ENCODE measurements at regions not wholly inside any gene's neighbourhood (a gene's known extent, or its start where the extent isn't known, plus 50 kb on each side); places are given as distances from the start of the nearest gene placed in this dataset.

- H3K36me3 ChIP-seq: no peaks in the 10 kb centered on the region
- H3K4me3 ChIP-seq: no peak overlapping the region
- DNase-seq (ENCODE audit: low spot score): no peak
- no peak for ATAC-seq (ENCODE audit: insufficient number of reproducible peaks, low FRiP score, low read depth)
- no peaks in the 10 kb centered on the region for H3K27me3 ChIP-seq (replicated peaks; ENCODE audit: insufficient read depth)
- H3K9me3 ChIP-seq: no peaks in the 10 kb centered on the region
- H3K27ac ChIP-seq: no peak overlapping the region
- no peaks in the 10 kb centered on the region for H3K4me1 ChIP-seq (ENCODE audit: control insufficient read depth in 1 of 2, low read depth in 2 of 2)
- no peak for TF ChIP-seq CTCF (IDR thresholded peaks at IDR 0.05)
These were observed 255.3 kb downstream of the BCL11A start for GRCh38 chr2:60298006-60298696.

GRCh38 chr2:60297296-60298005, 256.0 kb downstream of the BCL11A start:
- Histone ChIP-seq H3K36me3 (no peaks in the 10 kb centered on the region), H3K4me3 (no peak overlapping the region), H3K27me3 (replicated peaks; ENCODE audit: insufficient read depth) (no peaks in the 10 kb centered on the region), H3K9me3 (no peaks in the 10 kb centered on the region), H3K27ac (no peak overlapping the region), H3K4me1 (ENCODE audit: control insufficient read depth in 1 of 2, low read depth in 2 of 2) (no peaks in the 10 kb centered on the region)
- ATAC-seq (ENCODE audit: insufficient number of reproducible peaks, low FRiP score, low read depth): no peak
- no peak for DNase-seq (ENCODE audit: low spot score)
- no peak for TF ChIP-seq CTCF (IDR thresholded peaks at IDR 0.05)

- H3K36me3 ChIP-seq: no peaks in the 10 kb centered on the region
- no peak overlapping the region for H3K4me3 ChIP-seq
- no peaks in the 10 kb centered on the region for H3K27me3 ChIP-seq (replicated peaks; ENCODE audit: insufficient read depth)
- ATAC-seq (ENCODE audit: insufficient number of reproducible peaks, low FRiP score, low read depth): no peak
- no peaks in the 10 kb centered on the region for H3K4me1 ChIP-seq (ENCODE audit: control insufficient read depth in 1 of 2, low read depth in 2 of 2)
- TF ChIP-seq CTCF (IDR thresholded peaks at IDR 0.05): no peak
- no peak for DNase-seq (ENCODE audit: low spot score)
- H3K9me3 ChIP-seq: no peaks in the 10 kb centered on the region
- H3K27ac ChIP-seq: no peak overlapping the region
These were observed 257.1 kb downstream of the BCL11A start for GRCh38 chr2:60296219-60296955.

- no peak for ATAC-seq (ENCODE audit: insufficient number of reproducible peaks, low FRiP score, low read depth)
- Histone ChIP-seq H3K27ac (no peak overlapping the region), H3K27me3 (replicated peaks; ENCODE audit: insufficient read depth) (no peaks in the 10 kb centered on the region), H3K36me3 (no peaks in the 10 kb centered on the region), H3K4me3 (no peak overlapping the region), H3K4me1 (ENCODE audit: control insufficient read depth in 1 of 2, low read depth in 2 of 2) (no peaks in the 10 kb centered on the region), H3K9me3 (no peaks in the 10 kb centered on the region)
- no peak for TF ChIP-seq CTCF (IDR thresholded peaks at IDR 0.05)
- DNase-seq (ENCODE audit: low spot score): no peak
These were observed 257.9 kb downstream of the BCL11A start for GRCh38 chr2:60295636-60295962.

GRCh38 chr2:60294901-60295635, 258.4 kb downstream of the BCL11A start:
- TF ChIP-seq CTCF (IDR thresholded peaks at IDR 0.05): no peak
- no peak overlapping the region for H3K27ac ChIP-seq
- H3K4me3 ChIP-seq: no peak overlapping the region
- ATAC-seq (ENCODE audit: insufficient number of reproducible peaks, low FRiP score, low read depth) (no peak), DNase-seq (ENCODE audit: low spot score) (no peak)
- H3K9me3 ChIP-seq: no peaks in the 10 kb centered on the region
- no peaks in the 10 kb centered on the region for H3K4me1 ChIP-seq (ENCODE audit: control insufficient read depth in 1 of 2, low read depth in 2 of 2)
- H3K36me3 ChIP-seq: no peaks in the 10 kb centered on the region
- H3K27me3 ChIP-seq (replicated peaks; ENCODE audit: insufficient read depth): no peaks in the 10 kb centered on the region
